Epithelial cell of proximal tubule (primary cell): ENCODE measurements at regions not wholly inside any gene's neighbourhood (a gene's known extent, or its start where the extent isn't known, plus 50 kb on each side); places are given as distances from the start of the nearest gene placed in this dataset.

Experiments
- DNase-seq: peaks from one replicate; pipeline ENCODE4 v3.0.0-alpha.2; 2011; ENCODE audit warnings: low read depth
- H3K4me3 ChIP-seq: 2 replicates; pipeline ENCODE4 v1.5.1; 2011; ENCODE audit warnings: low read depth, mild to moderate bottlenecking, low read length
- TF ChIP-seq, protein P1 (sequence below): conservative IDR thresholded peaks from 2 replicates; pipeline ENCODE4 v1.5.1; 2012; ENCODE audit warnings: low read depth, mild to moderate bottlenecking, low read length

DNA sequence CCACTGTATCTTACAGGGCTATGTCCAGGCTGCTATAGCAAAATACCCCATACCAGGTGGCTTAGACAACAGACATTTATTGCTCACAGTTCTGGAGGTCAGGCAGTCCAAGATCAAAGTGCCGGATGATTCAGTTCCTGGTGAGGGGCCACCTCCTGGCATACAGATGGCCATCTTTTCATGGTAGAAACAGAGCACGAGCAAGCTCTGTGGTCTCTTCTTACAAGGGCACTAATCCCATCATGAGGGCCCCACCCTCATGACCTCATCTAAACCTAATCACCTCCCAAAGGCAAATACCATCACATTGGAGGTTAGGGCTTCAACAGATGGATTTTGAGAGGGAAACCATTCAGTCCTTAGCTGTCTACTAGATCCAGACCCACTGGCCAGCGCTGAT lies 117.4 kb upstream of the NECTIN1 start:
- TF ChIP-seq, protein P1, sequence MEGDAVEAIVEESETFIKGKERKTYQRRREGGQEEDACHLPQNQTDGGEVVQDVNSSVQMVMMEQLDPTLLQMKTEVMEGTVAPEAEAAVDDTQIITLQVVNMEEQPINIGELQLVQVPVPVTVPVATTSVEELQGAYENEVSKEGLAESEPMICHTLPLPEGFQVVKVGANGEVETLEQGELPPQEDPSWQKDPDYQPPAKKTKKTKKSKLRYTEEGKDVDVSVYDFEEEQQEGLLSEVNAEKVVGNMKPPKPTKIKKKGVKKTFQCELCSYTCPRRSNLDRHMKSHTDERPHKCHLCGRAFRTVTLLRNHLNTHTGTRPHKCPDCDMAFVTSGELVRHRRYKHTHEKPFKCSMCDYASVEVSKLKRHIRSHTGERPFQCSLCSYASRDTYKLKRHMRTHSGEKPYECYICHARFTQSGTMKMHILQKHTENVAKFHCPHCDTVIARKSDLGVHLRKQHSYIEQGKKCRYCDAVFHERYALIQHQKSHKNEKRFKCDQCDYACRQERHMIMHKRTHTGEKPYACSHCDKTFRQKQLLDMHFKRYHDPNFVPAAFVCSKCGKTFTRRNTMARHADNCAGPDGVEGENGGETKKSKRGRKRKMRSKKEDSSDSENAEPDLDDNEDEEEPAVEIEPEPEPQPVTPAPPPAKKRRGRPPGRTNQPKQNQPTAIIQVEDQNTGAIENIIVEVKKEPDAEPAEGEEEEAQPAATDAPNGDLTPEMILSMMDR, result no peak
- no peak overlapping the region for H3K4me3 ChIP-seq
- DNase-seq, result no peak

DNA sequence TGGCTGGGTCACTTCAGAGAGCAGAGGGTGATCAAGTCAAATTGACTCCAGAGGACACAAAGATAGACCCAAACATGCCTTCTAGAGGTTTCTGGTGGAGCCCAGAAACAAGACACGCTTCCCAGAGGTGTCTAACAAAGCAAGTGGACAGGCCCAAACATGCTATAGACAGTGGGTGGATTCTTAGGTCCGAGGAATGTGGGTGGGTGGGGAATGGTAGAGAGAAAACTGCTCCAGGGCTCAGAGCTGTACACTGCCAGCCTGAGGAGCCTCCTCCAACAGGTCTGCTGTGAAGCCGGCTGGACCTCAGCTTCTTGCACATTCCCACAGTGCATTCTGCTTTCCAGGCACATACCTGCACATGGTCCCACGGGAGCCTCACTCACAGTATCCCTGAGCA lies 116.8 kb upstream of the NECTIN1 start:
- TF ChIP-seq, protein P1, result no peak
- no peak overlapping the region for H3K4me3 ChIP-seq
- DNase-seq, result no peak

GRCh38 chr11:119845305-119845704 lies 116.3 kb upstream of the NECTIN1 start:
- DNase-seq, result no peak
- no peak overlapping the region for H3K4me3 ChIP-seq
- TF ChIP-seq, protein P1, result no peak

DNA sequence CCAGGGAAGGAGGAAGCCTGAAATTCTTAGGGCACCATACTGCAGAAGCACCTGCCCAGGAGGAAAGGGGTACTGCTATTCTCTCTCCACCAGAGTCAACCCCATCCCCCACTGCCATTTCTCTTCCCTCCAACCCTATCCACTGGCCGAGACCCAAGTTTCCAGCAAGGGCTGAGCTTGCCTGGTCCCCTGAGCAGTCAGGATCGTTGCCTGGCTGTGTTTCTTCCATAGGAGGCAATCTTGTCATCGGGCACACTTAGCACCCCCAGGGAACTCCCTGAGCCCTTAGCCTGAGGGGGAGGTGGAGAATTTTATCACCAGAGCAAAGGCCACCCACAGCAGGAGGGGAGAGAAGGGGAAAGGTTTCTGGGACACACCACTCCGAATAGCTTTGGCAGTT lies 115.8 kb upstream of the NECTIN1 start:
- H3K4me3 ChIP-seq, result no peak overlapping the region
- TF ChIP-seq, protein P1, result no peak
- no peak for DNase-seq

- no peak for DNase-seq
- TF ChIP-seq, protein P1, result no peak
Observed at GRCh38 chr11:119843877-119844276, 114.9 kb upstream of the NECTIN1 start.

DNA sequence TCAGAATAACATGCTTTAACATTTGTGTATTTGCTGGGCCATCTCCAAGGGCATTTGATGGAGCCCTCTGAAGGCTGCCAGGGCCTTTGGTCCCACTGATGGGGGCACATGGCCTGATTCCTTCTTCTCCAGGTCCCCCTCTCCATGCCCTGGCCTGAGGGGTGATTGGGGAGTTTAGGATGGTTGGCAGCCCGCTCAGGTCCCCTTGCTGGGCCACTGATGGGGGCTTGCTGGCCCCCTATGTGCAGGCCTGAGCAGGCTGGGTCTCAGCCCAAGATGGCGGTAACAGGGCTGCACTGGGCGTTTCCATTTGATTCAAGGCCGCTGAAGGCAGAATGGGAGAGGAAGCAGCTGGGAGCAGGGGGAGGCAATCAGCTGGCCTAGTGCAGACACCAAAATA lies 113.7 kb upstream of the NECTIN1 start:
- no peak overlapping the region for H3K4me3 ChIP-seq
- no peak for DNase-seq
- TF ChIP-seq, protein P1, result no peak

More at GRCh38 chr11:119843877-119844276, 114.9 kb upstream of the NECTIN1 start:
- no peak overlapping the region for H3K4me3 ChIP-seq

- no peak overlapping the region for H3K4me3 ChIP-seq
- no peak for DNase-seq
- TF ChIP-seq, protein P1, result no peak
Observed at GRCh38 chr11:119839476-119840133, 110.6 kb upstream of the NECTIN1 start.
